ENCODE measurements at regions not wholly inside any gene's neighbourhood (a gene's known extent, or its start where the extent isn't known, plus 50 kb on each side); places are given as distances from the start of the nearest gene placed in this dataset.

- H3K27ac ChIP-seq (ENCODE audit: low read depth): no peak overlapping the region
- H3K9me2 ChIP-seq (ENCODE audit: insufficient read depth): no peaks in the 10 kb centered on the region
- DNase-seq (ENCODE audit: low spot score): no peak
- no peak overlapping the region for H2AFZ ChIP-seq
- TF ChIP-seq EZH2phosphoT487 (IDR thresholded peaks at IDR 0.05; ENCODE audit: unreplicated experiment): no peak
- no peak for TF ChIP-seq ZNF331 (CRISPR knock-in tag; IDR thresholded peaks at IDR 0.05; ENCODE audit: low read depth)
- TF ChIP-seq STAT1 (IDR thresholded peaks at IDR 0.05; ENCODE audit: unreplicated experiment): no peak
- no peak for TF ChIP-seq ETS1 (IDR thresholded peaks at IDR 0.05)
- TF ChIP-seq POLR2AphosphoS5 (IDR thresholded peaks at IDR 0.05; ENCODE audit: low read depth): no peak
- no peak for TF ChIP-seq REST (IDR thresholded peaks at IDR 0.05; ENCODE audit: unreplicated experiment)
- no peak for TF ChIP-seq ZNF462 (CRISPR knock-in tag; IDR thresholded peaks at IDR 0.05)
- TF ChIP-seq CTCF (conservative IDR thresholded peaks at IDR 0.05; ENCODE audit: low read depth in 2 of 2): no peak
- TF ChIP-seq EZH2 (IDR thresholded peaks at IDR 0.05; ENCODE audit: low read depth, unreplicated experiment): no peak
- TF ChIP-seq JUNB (IDR thresholded peaks at IDR 0.05; ENCODE audit: unreplicated experiment): no peak
- no peak for TF ChIP-seq CREB1 (CRISPR knock-in tag; IDR thresholded peaks at IDR 0.05; ENCODE audit: low read depth)
- H3K4me1 ChIP-seq (ENCODE audit: insufficient read depth): no peaks in the 10 kb centered on the region
- no peaks in the 10 kb centered on the region for H3K79me2 ChIP-seq (replicated peaks; ENCODE audit: insufficient read depth)
- no peaks in the 10 kb centered on the region for H3K4me1 Mint-ChIP-seq
- peaks cover 3% of the 10 kb centered on the region; the same call in 2 of the 3 replicates for H3K9me3 Mint-ChIP-seq
- no peak for ATAC-seq
- H3K36me3 Mint-ChIP-seq (ENCODE audit: low read depth): no peaks in the 10 kb centered on the region
- no peak overlapping the region for H3K4me3 Mint-ChIP-seq
- no peaks in the 10 kb centered on the region for H3F3A ChIP-seq (replicated peaks; ENCODE audit: low read depth)
- no peak overlapping the region for H3K27ac Mint-ChIP-seq
- no peaks in the 10 kb centered on the region for H4K20me1 ChIP-seq (replicated peaks; ENCODE audit: insufficient read depth)
- H3K27me3 Mint-ChIP-seq (ENCODE audit: insufficient read depth, low read depth, poor library complexity): peaks cover 2% of the 10 kb centered on the region
- no peaks in the 10 kb centered on the region for H3K27me3 ChIP-seq (ENCODE audit: insufficient read depth)
- no peaks in the 10 kb centered on the region for H3K36me3 ChIP-seq (ENCODE audit: insufficient read depth)
- no peak overlapping the region for H3K4me2 ChIP-seq
- H3K4me3 ChIP-seq: no peak overlapping the region
Measured at GRCh38 chr5:3352711-3353110, 242.9 kb upstream of the IRX1 start.
